Rectal smooth muscle tissue (tissue), 1 donor: ENCODE measurements at regions not wholly inside any gene's neighbourhood (a gene's known extent, or its start where the extent isn't known, plus 50 kb on each side); places are given as distances from the start of the nearest gene placed in this dataset.

Source experiments
- H3K27ac ChIP-seq: one replicate; pipeline ENCODE4 v1.7.0; 2013; ENCODE audit warnings: low read depth, low read length, inconsistent platforms
- H3K27me3 ChIP-seq: one replicate; pipeline ENCODE4 v1.7.0; 2013; ENCODE audit warnings: low read length; ENCODE audit not compliant: control insufficient read depth, insufficient read depth
- H3K36me3 ChIP-seq: one replicate; pipeline ENCODE4 v1.7.0; 2013; ENCODE audit warnings: low read length; ENCODE audit not compliant: control insufficient read depth, insufficient read depth
- H3K4me1 ChIP-seq: one replicate; pipeline ENCODE4 v1.7.0; 2013; ENCODE audit warnings: low read length; ENCODE audit not compliant: control insufficient read depth, insufficient read depth
- H3K4me3 ChIP-seq: one replicate; pipeline ENCODE4 v1.7.0; 2013; ENCODE audit warnings: low read length
- H3K9ac ChIP-seq: one replicate; pipeline ENCODE4 v1.7.0; 2013; ENCODE audit warnings: low read length

- H3K36me3 ChIP-seq, result no peaks in the 10 kb centered on the region
- H3K27me3 ChIP-seq, result no peaks in the 10 kb centered on the region
- no peak overlapping the region for H3K9ac ChIP-seq
- no peak overlapping the region for H3K27ac ChIP-seq
- no peaks in the 10 kb centered on the region for H3K4me1 ChIP-seq
- H3K4me3 ChIP-seq, result no peak overlapping the region
Observed at GRCh38 chr9:107690021-107690420, 200.5 kb upstream of the KLF4 start.

- no peaks in the 10 kb centered on the region for H3K27me3 ChIP-seq
Observed at GRCh38 chr9:107688728-107689127, 199.2 kb upstream of the KLF4 start.

GRCh38 chr9:107685901-107686300 lies 196.3 kb upstream of the KLF4 start:
- Histone ChIP-seq H3K36me3 (no peaks in the 10 kb centered on the region), H3K9ac (no peak overlapping the region), H3K27me3 (no peaks in the 10 kb centered on the region), H3K4me1 (no peaks in the 10 kb centered on the region), H3K27ac (no peak overlapping the region), H3K4me3 (no peak overlapping the region)

More at GRCh38 chr9:107688728-107689127, 199.2 kb upstream of the KLF4 start:
- H3K4me1 ChIP-seq, result no peaks in the 10 kb centered on the region
- no peak overlapping the region for H3K9ac ChIP-seq
- no peak overlapping the region for H3K27ac ChIP-seq
- H3K4me3 ChIP-seq, result no peak overlapping the region
- no peaks in the 10 kb centered on the region for H3K36me3 ChIP-seq

GRCh38 chr9:107685376-107685775 lies 195.8 kb upstream of the KLF4 start:
- Histone ChIP-seq H3K4me3 (no peak overlapping the region), H3K27me3 (no peaks in the 10 kb centered on the region), H3K36me3 (no peaks in the 10 kb centered on the region), H3K27ac (no peak overlapping the region), H3K9ac (no peak overlapping the region), H3K4me1 (no peaks in the 10 kb centered on the region)

- Histone ChIP-seq H3K4me3 (no peak overlapping the region), H3K4me1 (no peaks in the 10 kb centered on the region), H3K27ac (no peak overlapping the region), H3K36me3 (no peaks in the 10 kb centered on the region), H3K27me3 (no peaks in the 10 kb centered on the region), H3K9ac (no peak overlapping the region)
Observed at GRCh38 chr9:107684224-107684623, 194.7 kb upstream of the KLF4 start.

- Histone ChIP-seq H3K9ac (no peak overlapping the region), H3K27me3 (no peaks in the 10 kb centered on the region), H3K27ac (no peak overlapping the region), H3K4me3 (no peak overlapping the region), H3K36me3 (no peaks in the 10 kb centered on the region), H3K4me1 (no peaks in the 10 kb centered on the region)
Observed at GRCh38 chr9:107683566-107683965, 194.0 kb upstream of the KLF4 start.

GRCh38 chr9:107681988-107682387 lies 192.4 kb upstream of the KLF4 start:
- Histone ChIP-seq H3K27me3 (no peaks in the 10 kb centered on the region), H3K36me3 (no peaks in the 10 kb centered on the region), H3K4me1 (no peaks in the 10 kb centered on the region), H3K4me3 (no peak overlapping the region), H3K27ac (no peak overlapping the region), H3K9ac (no peak overlapping the region)

GRCh38 chr9:107675351-107676259 lies 186.0 kb upstream of the KLF4 start:
- no peaks in the 10 kb centered on the region for H3K36me3 ChIP-seq
- H3K27ac ChIP-seq, result no peak overlapping the region
- no peak overlapping the region for H3K9ac ChIP-seq
- no peaks in the 10 kb centered on the region for H3K4me1 ChIP-seq
- no peak overlapping the region for H3K4me3 ChIP-seq
- no peaks in the 10 kb centered on the region for H3K27me3 ChIP-seq

- H3K36me3 ChIP-seq, result no peaks in the 10 kb centered on the region
- no peak overlapping the region for H3K4me3 ChIP-seq
- H3K4me1 ChIP-seq, result no peaks in the 10 kb centered on the region
- H3K9ac ChIP-seq, result no peak overlapping the region
- no peaks in the 10 kb centered on the region for H3K27me3 ChIP-seq
- H3K27ac ChIP-seq, result no peak overlapping the region
Observed at GRCh38 chr9:107674721-107675277, 185.2 kb upstream of the KLF4 start.

- H3K27me3 ChIP-seq, result no peaks in the 10 kb centered on the region
Observed at GRCh38 chr9:107673861-107674720, 184.5 kb upstream of the KLF4 start.

GRCh38 chr9:107671588-107671987 lies 182.0 kb upstream of the KLF4 start:
- H3K4me3 ChIP-seq, result no peak overlapping the region
- H3K9ac ChIP-seq, result no peak overlapping the region
- H3K27me3 ChIP-seq, result no peaks in the 10 kb centered on the region
- no peaks in the 10 kb centered on the region for H3K36me3 ChIP-seq
- no peak overlapping the region for H3K27ac ChIP-seq
- H3K4me1 ChIP-seq, result no peaks in the 10 kb centered on the region

More at GRCh38 chr9:107673861-107674720, 184.5 kb upstream of the KLF4 start:
- Histone ChIP-seq H3K4me3 (no peak overlapping the region), H3K36me3 (no peaks in the 10 kb centered on the region), H3K9ac (no peak overlapping the region), H3K27ac (no peak overlapping the region), H3K4me1 (no peaks in the 10 kb centered on the region)

- Histone ChIP-seq H3K4me1 (no peaks in the 10 kb centered on the region), H3K27me3 (no peaks in the 10 kb centered on the region), H3K36me3 (no peaks in the 10 kb centered on the region), H3K9ac (no peak overlapping the region), H3K4me3 (no peak overlapping the region), H3K27ac (no peak overlapping the region)
Observed at GRCh38 chr9:107669422-107669821, 179.9 kb upstream of the KLF4 start.
